VCaP (cell line): ENCODE measurements at regions not wholly inside any gene's neighbourhood (a gene's known extent, or its start where the extent isn't known, plus 50 kb on each side); places are given as distances from the start of the nearest gene placed in this dataset.
"Not testable (repeated sequence)": the region's sequence is repeated elsewhere in the genome, so short reads cannot be mapped to it uniquely, and the experiment has no call there.

Experiments used
- H3K27ac ChIP-seq: fragments of 450-650 bp; 2 replicates; pipeline ENCODE4 v1.5.1; 2017
- TF ChIP-seq, protein P1 (sequence below): fragments of 450-650 bp; conservative IDR thresholded peaks from 2 replicates; pipeline ENCODE4 v1.5.1; 2017; ENCODE audit warnings: mild to moderate bottlenecking, moderate library complexity

GRCh38 chr15:99492716-99493115 is 73.1 kb upstream of the MEF2A start:
- TF ChIP-seq, protein P1, sequence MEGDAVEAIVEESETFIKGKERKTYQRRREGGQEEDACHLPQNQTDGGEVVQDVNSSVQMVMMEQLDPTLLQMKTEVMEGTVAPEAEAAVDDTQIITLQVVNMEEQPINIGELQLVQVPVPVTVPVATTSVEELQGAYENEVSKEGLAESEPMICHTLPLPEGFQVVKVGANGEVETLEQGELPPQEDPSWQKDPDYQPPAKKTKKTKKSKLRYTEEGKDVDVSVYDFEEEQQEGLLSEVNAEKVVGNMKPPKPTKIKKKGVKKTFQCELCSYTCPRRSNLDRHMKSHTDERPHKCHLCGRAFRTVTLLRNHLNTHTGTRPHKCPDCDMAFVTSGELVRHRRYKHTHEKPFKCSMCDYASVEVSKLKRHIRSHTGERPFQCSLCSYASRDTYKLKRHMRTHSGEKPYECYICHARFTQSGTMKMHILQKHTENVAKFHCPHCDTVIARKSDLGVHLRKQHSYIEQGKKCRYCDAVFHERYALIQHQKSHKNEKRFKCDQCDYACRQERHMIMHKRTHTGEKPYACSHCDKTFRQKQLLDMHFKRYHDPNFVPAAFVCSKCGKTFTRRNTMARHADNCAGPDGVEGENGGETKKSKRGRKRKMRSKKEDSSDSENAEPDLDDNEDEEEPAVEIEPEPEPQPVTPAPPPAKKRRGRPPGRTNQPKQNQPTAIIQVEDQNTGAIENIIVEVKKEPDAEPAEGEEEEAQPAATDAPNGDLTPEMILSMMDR, result no peak
- no peak overlapping the region for H3K27ac ChIP-seq

DNA sequence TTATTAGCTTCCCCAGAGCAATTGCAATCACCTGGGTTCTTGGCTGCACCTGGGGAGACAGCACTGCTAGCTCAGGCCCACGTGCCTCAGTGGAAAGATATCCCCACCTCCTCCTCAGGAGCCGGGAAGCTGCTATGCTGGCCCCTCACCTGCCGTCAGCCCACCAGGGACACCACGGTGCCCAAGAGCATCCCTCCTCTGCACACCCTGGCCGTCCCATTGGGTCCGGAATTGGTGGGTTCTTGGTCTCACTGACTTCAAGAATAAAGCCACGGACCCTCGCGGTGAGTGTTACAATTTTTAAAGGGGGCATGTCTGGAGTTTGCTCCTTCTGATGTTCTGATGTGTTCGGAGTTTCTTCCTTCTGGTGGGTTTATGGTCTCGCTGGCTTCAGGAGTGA is 72.3 kb upstream of the MEF2A start:
- no peak overlapping the region for H3K27ac ChIP-seq
- TF ChIP-seq, protein P1, result no peak

GRCh38 chr15:99494536-99495233 is 71.1 kb upstream of the MEF2A start:
- not testable (repeated sequence) for H3K27ac ChIP-seq

DNA sequence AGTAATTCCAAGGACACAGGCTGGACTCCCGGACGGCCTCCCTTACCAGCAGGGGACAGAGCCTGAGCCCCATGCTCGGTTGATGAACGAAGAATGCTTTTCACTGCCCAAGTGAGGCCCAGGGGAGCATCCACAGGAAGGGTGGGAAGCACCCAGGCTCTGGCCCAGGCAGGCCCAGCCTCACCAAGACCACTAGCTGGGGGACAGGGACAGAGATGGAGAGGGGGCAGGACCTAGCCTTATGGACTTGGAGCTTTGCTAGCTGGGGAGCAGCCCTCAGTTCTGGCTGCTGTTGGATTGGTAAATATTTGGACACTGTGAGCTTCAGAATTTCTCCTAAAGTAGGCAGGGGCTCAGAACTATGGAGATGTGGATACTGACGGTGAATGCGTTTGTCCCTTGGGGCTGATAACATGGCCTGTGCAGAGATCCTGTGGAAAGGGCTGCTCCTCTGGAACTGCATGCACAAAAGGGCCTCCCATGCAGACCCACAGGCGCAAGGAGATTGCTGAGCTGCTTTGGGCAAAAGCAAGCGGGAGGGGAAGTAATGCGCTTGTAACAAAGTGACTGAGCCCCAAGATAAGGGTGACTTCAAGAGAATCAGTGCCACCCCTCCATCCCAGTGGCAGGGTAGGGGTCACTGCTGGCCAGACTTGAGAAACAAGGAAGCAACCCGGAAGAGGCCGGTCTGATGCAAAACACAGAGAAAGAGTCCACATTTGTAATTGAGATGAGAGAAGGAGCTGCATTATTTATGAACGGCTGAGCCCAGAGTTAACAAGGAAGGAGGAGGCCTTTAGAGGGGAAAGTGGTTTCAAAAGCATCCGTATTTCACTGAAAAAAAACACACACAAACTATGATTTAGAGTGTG is 70.1 kb upstream of the MEF2A start:
- no peak overlapping the region for H3K27ac ChIP-seq

DNA sequence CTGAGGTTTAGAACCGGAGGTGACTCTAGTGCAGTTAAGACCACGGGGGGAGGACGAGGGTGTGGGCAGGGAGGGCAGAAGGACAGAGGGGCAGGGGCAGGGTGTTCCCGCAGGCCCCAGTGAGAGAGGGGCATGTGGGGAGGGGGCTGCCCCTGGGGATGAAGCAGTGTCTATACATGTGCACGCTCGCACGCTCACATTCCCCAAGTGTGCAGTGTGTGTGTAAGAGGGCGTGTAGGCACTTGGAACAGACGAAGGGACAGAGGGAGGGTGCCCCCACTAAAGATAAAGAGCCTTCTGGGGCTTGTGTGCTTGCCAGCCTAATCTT is 69.5 kb upstream of the MEF2A start:
- no peak overlapping the region for H3K27ac ChIP-seq
- TF ChIP-seq, protein P1, result no peak

More for the DNA sequence above, 70.1 kb upstream of the MEF2A start:
- TF ChIP-seq, protein P1, result no peak

DNA sequence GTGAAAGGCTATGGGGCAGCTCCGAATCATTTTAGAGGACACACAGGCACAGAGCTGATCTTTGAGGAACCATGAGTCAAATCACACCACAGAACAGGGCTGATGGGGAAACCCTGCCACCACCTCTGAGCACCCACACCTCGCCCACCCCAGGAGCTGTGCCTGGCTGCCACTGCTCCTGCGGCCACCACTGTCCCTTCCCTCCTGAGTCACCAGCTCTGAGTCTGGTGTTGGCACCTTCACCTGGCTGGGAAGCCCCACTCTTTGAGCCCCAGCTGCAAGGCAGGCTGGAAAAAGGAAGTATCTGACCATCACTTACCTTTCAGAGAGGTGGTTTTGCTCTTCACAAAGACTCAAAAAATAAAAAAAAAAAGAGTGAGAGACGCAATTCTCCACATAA is 63.6 kb upstream of the MEF2A start:
- TF ChIP-seq, protein P1, result no peak
- H3K27ac ChIP-seq, result no peak overlapping the region

DNA sequence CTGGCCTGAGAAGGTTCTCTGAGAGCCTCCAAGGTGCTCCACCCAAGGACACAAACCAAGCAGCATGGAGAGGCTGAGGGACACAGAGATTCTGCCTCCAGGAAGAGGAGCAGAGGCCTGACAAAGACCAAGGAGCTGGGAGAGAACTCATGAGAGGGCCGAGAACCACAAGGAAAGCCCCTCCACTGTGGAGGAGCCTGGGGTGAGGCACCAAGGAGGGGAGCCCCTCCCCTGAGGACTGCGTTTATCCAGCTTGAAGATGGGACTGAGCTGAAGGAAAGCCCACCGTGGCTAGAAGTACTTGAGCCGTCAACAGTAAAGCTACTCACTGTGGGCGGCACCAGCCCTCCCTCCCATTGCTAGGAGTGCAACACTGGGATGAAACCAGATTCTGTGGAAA is 63.1 kb upstream of the MEF2A start:
- no peak overlapping the region for H3K27ac ChIP-seq
- TF ChIP-seq, protein P1, result no peak

GRCh38 chr15:99503411-99503810 is 62.4 kb upstream of the MEF2A start:
- TF ChIP-seq, protein P1, result no peak
- H3K27ac ChIP-seq, result no peak overlapping the region
